RWPE1 (cell line): ENCODE measurements at regions not wholly inside any gene's neighbourhood (a gene's known extent, or its start where the extent isn't known, plus 50 kb on each side); places are given as distances from the start of the nearest gene placed in this dataset.

Experiments used
- CTCF ChIA-PET: fragments of 350-600 bp; sonication (Branson Sonifier 250); formaldehyde crosslinking; extraction: SDS; loops from one replicate; lab custom pipeline; 2021; lab: Yijun Ruan, JAX
- POLR2A ChIA-PET: fragments of 400-600 bp; formaldehyde crosslinking; extraction: SDS; loops from one replicate; lab custom pipeline; 2020; ENCODE audit warnings: antibody characterized with exemption; ENCODE audit not compliant: low non-redundant PET; lab: Yijun Ruan, JAX
- DNase-seq: peaks from one replicate; pipeline ENCODE4 v3.0.0; 2012; ENCODE audit warnings: low spot score
- H3K27ac ChIP-seq: fragments of 450-650 bp; 2 replicates; pipeline ENCODE4 v1.5.1; 2017
- TF ChIP-seq, protein P1 (sequence below): fragments of 450-650 bp; conservative IDR thresholded peaks from 2 replicates; pipeline ENCODE4 v1.5.1; 2017; ENCODE audit warnings: low read depth, mild to moderate bottlenecking

GRCh38 chr2:19208479-19209199 is 149.8 kb downstream of the OSR1 start:
- TF ChIP-seq, protein P1, sequence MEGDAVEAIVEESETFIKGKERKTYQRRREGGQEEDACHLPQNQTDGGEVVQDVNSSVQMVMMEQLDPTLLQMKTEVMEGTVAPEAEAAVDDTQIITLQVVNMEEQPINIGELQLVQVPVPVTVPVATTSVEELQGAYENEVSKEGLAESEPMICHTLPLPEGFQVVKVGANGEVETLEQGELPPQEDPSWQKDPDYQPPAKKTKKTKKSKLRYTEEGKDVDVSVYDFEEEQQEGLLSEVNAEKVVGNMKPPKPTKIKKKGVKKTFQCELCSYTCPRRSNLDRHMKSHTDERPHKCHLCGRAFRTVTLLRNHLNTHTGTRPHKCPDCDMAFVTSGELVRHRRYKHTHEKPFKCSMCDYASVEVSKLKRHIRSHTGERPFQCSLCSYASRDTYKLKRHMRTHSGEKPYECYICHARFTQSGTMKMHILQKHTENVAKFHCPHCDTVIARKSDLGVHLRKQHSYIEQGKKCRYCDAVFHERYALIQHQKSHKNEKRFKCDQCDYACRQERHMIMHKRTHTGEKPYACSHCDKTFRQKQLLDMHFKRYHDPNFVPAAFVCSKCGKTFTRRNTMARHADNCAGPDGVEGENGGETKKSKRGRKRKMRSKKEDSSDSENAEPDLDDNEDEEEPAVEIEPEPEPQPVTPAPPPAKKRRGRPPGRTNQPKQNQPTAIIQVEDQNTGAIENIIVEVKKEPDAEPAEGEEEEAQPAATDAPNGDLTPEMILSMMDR, result no peak
- no peak overlapping the region for H3K27ac ChIP-seq
- no peak for DNase-seq
- POLR2A ChIA-PET, result no interaction called here
- CTCF ChIA-PET, result no interaction called here

GRCh38 chr2:19207452-19207851 is 151.0 kb downstream of the OSR1 start:
- ChIA-PET POLR2A (no interaction called here), CTCF (no interaction called here)
- no peak overlapping the region for H3K27ac ChIP-seq
- DNase-seq, result no peak
- TF ChIP-seq, protein P1, result no peak

GRCh38 chr2:19205983-19206533 is 152.4 kb downstream of the OSR1 start:
- CTCF ChIA-PET, result no interaction called here
- TF ChIP-seq, protein P1, result no peak
- DNase-seq, result no peak
- POLR2A ChIA-PET, result no interaction called here
- no peak overlapping the region for H3K27ac ChIP-seq

GRCh38 chr2:19203866-19204265 is 154.6 kb downstream of the OSR1 start:
- no peak for DNase-seq
- CTCF ChIA-PET, result interaction anchor here (0.7 kb wide), 2 partner anchors 59 to 499 kb away, joined by 3 read pairs; no protein-coding TSS in a partner anchor
- POLR2A ChIA-PET, result no interaction called here
- TF ChIP-seq, protein P1, result no peak
- no peak overlapping the region for H3K27ac ChIP-seq

GRCh38 chr2:19201911-19202462 is 156.4 kb downstream of the OSR1 start:
- no peak for DNase-seq
- no peak overlapping the region for H3K27ac ChIP-seq
- CTCF ChIA-PET, result no interaction called here
- TF ChIP-seq, protein P1, result no peak
- POLR2A ChIA-PET, result no interaction called here

- TF ChIP-seq, protein P1, result no peak
- no peak for DNase-seq
- CTCF ChIA-PET, result no interaction called here
- POLR2A ChIA-PET, result no interaction called here
- no peak overlapping the region for H3K27ac ChIP-seq
Observed at GRCh38 chr2:19198381-19198780, 160.0 kb downstream of the OSR1 start.
